ENCODE measurements at regions not wholly inside any gene's neighbourhood (a gene's known extent, or its start where the extent isn't known, plus 50 kb on each side); places are given as distances from the start of the nearest gene placed in this dataset.

DNA sequence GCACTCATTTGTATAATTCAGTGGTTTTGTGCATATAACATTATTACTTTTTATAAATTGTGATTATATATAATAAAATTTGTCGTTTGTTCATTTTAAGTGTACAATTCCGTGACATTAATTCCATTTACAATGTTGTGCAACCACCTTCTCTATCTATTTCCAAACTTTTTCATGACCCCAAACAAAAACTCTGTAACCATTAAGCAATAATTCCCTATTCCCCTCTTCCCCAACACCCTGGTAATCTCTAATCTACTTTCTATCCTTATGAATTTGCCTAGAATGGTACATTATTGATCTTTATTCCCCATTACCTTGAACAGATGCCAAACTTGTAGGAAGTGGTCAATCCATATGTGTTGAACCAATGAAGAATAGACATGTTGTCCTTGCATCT, 61.3 kb upstream of the SMIM36 start:
- POLR2A ChIA-PET (ENCODE audit: unreplicated experiment): no interaction called here

DNA sequence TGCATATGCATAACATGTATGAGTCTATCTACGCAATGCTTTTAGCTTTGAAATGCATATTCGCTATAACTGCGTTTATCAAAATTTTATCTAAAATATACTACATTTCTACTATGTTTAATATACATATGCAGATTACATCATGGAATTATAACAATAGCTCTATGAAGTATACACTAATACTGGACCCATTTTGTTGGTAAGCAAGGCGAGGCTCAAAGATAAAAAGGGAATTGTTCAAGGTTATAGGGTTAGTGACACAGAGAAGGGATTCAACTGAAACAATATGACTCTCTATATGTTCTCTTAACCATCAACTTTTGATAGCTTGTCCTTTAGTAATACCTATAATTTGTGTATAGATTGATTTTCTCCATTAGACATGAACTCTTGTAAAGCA, 60.9 kb upstream of the SMIM36 start:
- Histone ChIP-seq H2AFZ (no peak overlapping the region), H3F3A (ENCODE audit: insufficient read depth, low read depth) (no peaks in the 10 kb centered on the region), H3K36me3 (ENCODE audit: low read depth) (no peaks in the 10 kb centered on the region), H3K4me1 (replicated peaks; ENCODE audit: insufficient read depth) (peaks cover 14% of the 10 kb centered on the region; the same call in 1 of the 2 replicates), H3K27me3 (ENCODE audit: insufficient read depth, low read depth) (peaks cover 8% of the 10 kb centered on the region; the same call in 1 of the 2 replicates), H3K79me2 (ENCODE audit: low read depth) (no peaks in the 10 kb centered on the region), H3K9me2 (ENCODE audit: insufficient read depth) (no peaks in the 10 kb centered on the region), H3K27ac (no peak overlapping the region), H4K20me1 (ENCODE audit: insufficient read depth) (no peaks in the 10 kb centered on the region), H3K4me2 (no peak overlapping the region), H3K4me3 (no peak overlapping the region), H3K9me3 (ENCODE audit: insufficient read depth, low read depth) (0 out of 2 replicates have a peak, but pooled peaks cover 5% of the 10 kb centered on the region)
- intact Hi-C loops (cut with micrococcal nuclease; ENCODE audit: unreplicated experiment): no loop called here
- CTCF ChIA-PET: no interaction called here
- BruUV-seq (replicated peaks): no TSS peak
- POLR2A ChIA-PET (ENCODE audit: unreplicated experiment): no interaction called here
- TF ChIP-seq, protein P1, sequence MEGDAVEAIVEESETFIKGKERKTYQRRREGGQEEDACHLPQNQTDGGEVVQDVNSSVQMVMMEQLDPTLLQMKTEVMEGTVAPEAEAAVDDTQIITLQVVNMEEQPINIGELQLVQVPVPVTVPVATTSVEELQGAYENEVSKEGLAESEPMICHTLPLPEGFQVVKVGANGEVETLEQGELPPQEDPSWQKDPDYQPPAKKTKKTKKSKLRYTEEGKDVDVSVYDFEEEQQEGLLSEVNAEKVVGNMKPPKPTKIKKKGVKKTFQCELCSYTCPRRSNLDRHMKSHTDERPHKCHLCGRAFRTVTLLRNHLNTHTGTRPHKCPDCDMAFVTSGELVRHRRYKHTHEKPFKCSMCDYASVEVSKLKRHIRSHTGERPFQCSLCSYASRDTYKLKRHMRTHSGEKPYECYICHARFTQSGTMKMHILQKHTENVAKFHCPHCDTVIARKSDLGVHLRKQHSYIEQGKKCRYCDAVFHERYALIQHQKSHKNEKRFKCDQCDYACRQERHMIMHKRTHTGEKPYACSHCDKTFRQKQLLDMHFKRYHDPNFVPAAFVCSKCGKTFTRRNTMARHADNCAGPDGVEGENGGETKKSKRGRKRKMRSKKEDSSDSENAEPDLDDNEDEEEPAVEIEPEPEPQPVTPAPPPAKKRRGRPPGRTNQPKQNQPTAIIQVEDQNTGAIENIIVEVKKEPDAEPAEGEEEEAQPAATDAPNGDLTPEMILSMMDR (conservative IDR thresholded peaks at IDR 0.05): no peak
- TF ChIP-seq EZH2 (IDR thresholded peaks at IDR 0.05; ENCODE audit: low read depth): no peak
- DNase-seq: no peak

More for the DNA sequence above, 61.3 kb upstream of the SMIM36 start:
- Histone ChIP-seq H3K27me3 (ENCODE audit: insufficient read depth, low read depth) (peaks cover 5% of the 10 kb centered on the region; the same call in 1 of the 2 replicates), H3K9me2 (ENCODE audit: insufficient read depth) (no peaks in the 10 kb centered on the region), H3K4me2 (no peak overlapping the region), H3K36me3 (ENCODE audit: low read depth) (no peaks in the 10 kb centered on the region), H3K4me1 (replicated peaks; ENCODE audit: insufficient read depth) (peaks cover 14% of the 10 kb centered on the region; the same call in 1 of the 2 replicates), H3K27ac (no peak overlapping the region), H3K9me3 (ENCODE audit: insufficient read depth, low read depth) (0 out of 2 replicates have a peak, but pooled peaks cover 5% of the 10 kb centered on the region), H3F3A (ENCODE audit: insufficient read depth, low read depth) (no peaks in the 10 kb centered on the region), H3K4me3 (no peak overlapping the region), H2AFZ (no peak overlapping the region), H4K20me1 (ENCODE audit: insufficient read depth) (no peaks in the 10 kb centered on the region), H3K79me2 (ENCODE audit: low read depth) (no peaks in the 10 kb centered on the region)
- BruUV-seq (replicated peaks): no TSS peak
- no peak for TF ChIP-seq EZH2 (IDR thresholded peaks at IDR 0.05; ENCODE audit: low read depth)
- TF ChIP-seq, protein P1 (conservative IDR thresholded peaks at IDR 0.05): no peak
- intact Hi-C loops (cut with micrococcal nuclease; ENCODE audit: unreplicated experiment): no loop called here
- CTCF ChIA-PET: no interaction called here
- DNase-seq: no peak

DNA sequence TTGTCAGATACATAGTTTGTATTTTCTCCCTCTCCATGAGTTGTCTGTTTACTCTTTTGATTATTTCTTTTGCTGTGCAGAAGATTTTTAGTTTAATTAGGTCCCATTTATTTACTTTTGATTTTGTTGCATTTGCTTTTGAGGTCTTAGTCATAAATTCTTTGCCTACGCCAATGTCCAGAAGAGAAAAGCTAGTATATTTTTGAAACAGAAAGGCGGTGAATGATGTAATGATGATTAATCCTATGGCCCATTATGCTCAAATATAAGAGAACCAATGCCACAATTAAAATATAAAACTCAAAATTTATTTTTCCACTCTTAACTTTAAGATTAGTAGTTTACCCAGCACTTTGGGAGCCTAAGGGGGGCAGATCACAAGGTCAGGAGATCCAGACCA, 59.8 kb upstream of the SMIM36 start:
- ChIA-PET CTCF (no interaction called here), POLR2A (ENCODE audit: unreplicated experiment) (no interaction called here)
- Histone ChIP-seq H3K4me2 (no peak overlapping the region), H4K20me1 (ENCODE audit: insufficient read depth) (no peaks in the 10 kb centered on the region), H3K4me1 (replicated peaks; ENCODE audit: insufficient read depth) (peaks cover 7% of the 10 kb centered on the region; the same call in 1 of the 2 replicates), H3F3A (ENCODE audit: insufficient read depth, low read depth) (no peaks in the 10 kb centered on the region), H2AFZ (no peak overlapping the region), H3K9me2 (ENCODE audit: insufficient read depth) (no peaks in the 10 kb centered on the region), H3K4me3 (no peak overlapping the region), H3K9me3 (ENCODE audit: insufficient read depth, low read depth) (0 out of 2 replicates have a peak, but pooled peaks cover 5% of the 10 kb centered on the region), H3K79me2 (ENCODE audit: low read depth) (no peaks in the 10 kb centered on the region), H3K36me3 (ENCODE audit: low read depth) (no peaks in the 10 kb centered on the region), H3K27ac (no peak overlapping the region), H3K27me3 (ENCODE audit: insufficient read depth, low read depth) (peaks cover 8% of the 10 kb centered on the region; the same call in 1 of the 2 replicates)
- TF ChIP-seq EZH2 (IDR thresholded peaks at IDR 0.05; ENCODE audit: low read depth): no peak
- TF ChIP-seq, protein P1 (conservative IDR thresholded peaks at IDR 0.05): no peak
- DNase-seq: no peak
- BruUV-seq (replicated peaks): no TSS peak
- intact Hi-C loops (cut with micrococcal nuclease; ENCODE audit: unreplicated experiment): no loop called here
